ENCODE measurements at regions not wholly inside any gene's neighbourhood (a gene's known extent, or its start where the extent isn't known, plus 50 kb on each side); places are given as distances from the start of the nearest gene placed in this dataset.

GRCh38 chr3:117656391-117656790, 946.8 kb downstream of the TUSC7 start:
- TF ChIP-seq CTCF (IDR thresholded peaks at IDR 0.05) (no peak), POLR2A (IDR thresholded peaks at IDR 0.05) (no peak)

Data from lower leg skin (tissue), 3 donors.